Nephron (organoid): ENCODE measurements at regions not wholly inside any gene's neighbourhood (a gene's known extent, or its start where the extent isn't known, plus 50 kb on each side); places are given as distances from the start of the nearest gene placed in this dataset.

Experiments
- H3K27ac Mint-ChIP-seq, 3 experiments: 2 replicates each; pipeline ENCODE4 v1.8.0; 2020; ENCODE audit warnings: mixed read lengths in 3 of 3, mild to moderate bottlenecking in 2 of 3, moderate library complexity in 1 of 3
- H3K27me3 Mint-ChIP-seq: 2 replicates; pipeline ENCODE4 v1.8.0; 2021; ENCODE audit warnings: low read depth, mild to moderate bottlenecking, moderate library complexity, mixed read lengths
- H3K36me3 Mint-ChIP-seq: 2 replicates; pipeline ENCODE4 v1.8.0; 2020; ENCODE audit warnings: low read depth, mixed read lengths
- H3K4me1 Mint-ChIP-seq: 2 replicates; pipeline ENCODE4 v1.8.0; 2020; ENCODE audit warnings: mixed read lengths
- H3K4me3 Mint-ChIP-seq, 3 experiments: 2 replicates each; pipeline ENCODE4 v1.8.0; 2020; ENCODE audit warnings: mild to moderate bottlenecking in 3 of 3, mixed read lengths in 3 of 3, moderate library complexity in 2 of 3
- H3K9me3 Mint-ChIP-seq: 2 replicates; pipeline ENCODE4 v1.8.0; 2020; ENCODE audit warnings: mixed read lengths
- CTCF ChIP-seq, 3 experiments: fragments of 200-600 bp; sonication (generic); IDR thresholded peaks; one replicate each; pipeline ENCODE4 v1.5.0; 2021; ENCODE audit warnings: antibody characterized with exemption in 3 of 3; ENCODE audit not compliant: unreplicated experiment in 3 of 3

- TF ChIP-seq CTCF (IDR thresholded peaks at IDR 0.05; ENCODE audit: unreplicated experiment in 3 of 3): no peak
- Mint-ChIP-seq H3K27me3 (peaks cover 16% of the 10 kb centered on the region), H3K4me3 (peak overlapping the region in 1 of 3 experiments; percentile 16), H3K4me1 (peaks cover 38% of the 10 kb centered on the region), H3K9me3 (no peaks in the 10 kb centered on the region), H3K36me3 (no peaks in the 10 kb centered on the region), H3K27ac (peak overlapping the region; percentile 71 to 74 (median 71))
These were observed 188.8 kb downstream of the TSHZ3 start for GRCh38 chr19:31160336-31160926.

- no peaks in the 10 kb centered on the region for H3K36me3 Mint-ChIP-seq
These were observed 195.2 kb downstream of the TSHZ3 start for GRCh38 chr19:31154021-31154420.

GRCh38 chr19:31152906-31153305 is 196.3 kb downstream of the TSHZ3 start:
- H3K9me3 Mint-ChIP-seq: no peaks in the 10 kb centered on the region
- no peak for TF ChIP-seq CTCF (IDR thresholded peaks at IDR 0.05; ENCODE audit: unreplicated experiment in 3 of 3)
- H3K4me1 Mint-ChIP-seq: peaks cover 9% of the 10 kb centered on the region
- H3K27ac Mint-ChIP-seq: no peak overlapping the region
- peaks cover 7% of the 10 kb centered on the region for H3K27me3 Mint-ChIP-seq
- H3K36me3 Mint-ChIP-seq: no peaks in the 10 kb centered on the region
- no peak overlapping the region for H3K4me3 Mint-ChIP-seq

More at GRCh38 chr19:31154021-31154420, 195.2 kb downstream of the TSHZ3 start:
- peaks cover 9% of the 10 kb centered on the region for H3K4me1 Mint-ChIP-seq
- no peak for TF ChIP-seq CTCF (IDR thresholded peaks at IDR 0.05; ENCODE audit: unreplicated experiment in 3 of 3)
- peaks cover 4% of the 10 kb centered on the region for H3K27me3 Mint-ChIP-seq
- no peak overlapping the region for H3K4me3 Mint-ChIP-seq
- H3K27ac Mint-ChIP-seq: no peak overlapping the region
- H3K9me3 Mint-ChIP-seq: no peaks in the 10 kb centered on the region

- Mint-ChIP-seq H3K9me3 (no peaks in the 10 kb centered on the region), H3K27me3 (peaks cover 3% of the 10 kb centered on the region), H3K36me3 (no peaks in the 10 kb centered on the region), H3K4me1 (peaks cover 21% of the 10 kb centered on the region), H3K27ac (no peak overlapping the region), H3K4me3 (no peak overlapping the region)
- no peak for TF ChIP-seq CTCF (IDR thresholded peaks at IDR 0.05; ENCODE audit: unreplicated experiment in 3 of 3)
These were observed 199.7 kb downstream of the TSHZ3 start for GRCh38 chr19:31149441-31149941.

GRCh38 chr19:31148671-31149070 is 200.6 kb downstream of the TSHZ3 start:
- H3K27me3 Mint-ChIP-seq: peaks cover 6% of the 10 kb centered on the region
- H3K4me1 Mint-ChIP-seq: peaks cover 21% of the 10 kb centered on the region
- no peak overlapping the region for H3K4me3 Mint-ChIP-seq
- H3K9me3 Mint-ChIP-seq: no peaks in the 10 kb centered on the region
- H3K27ac Mint-ChIP-seq: no peak overlapping the region
- no peak for TF ChIP-seq CTCF (IDR thresholded peaks at IDR 0.05; ENCODE audit: unreplicated experiment in 3 of 3)
- no peaks in the 10 kb centered on the region for H3K36me3 Mint-ChIP-seq

- peaks cover 6% of the 10 kb centered on the region for H3K27me3 Mint-ChIP-seq
These were observed 202.0 kb downstream of the TSHZ3 start for GRCh38 chr19:31147234-31147633.

More at GRCh38 chr19:31147234-31147633, 202.0 kb downstream of the TSHZ3 start:
- no peak for TF ChIP-seq CTCF (IDR thresholded peaks at IDR 0.05; ENCODE audit: unreplicated experiment in 3 of 3)
- Mint-ChIP-seq H3K4me3 (no peak overlapping the region), H3K4me1 (peaks cover 21% of the 10 kb centered on the region), H3K27ac (no peak overlapping the region), H3K36me3 (no peaks in the 10 kb centered on the region), H3K9me3 (no peaks in the 10 kb centered on the region)
